GM23248 (cell line): ENCODE measurements at regions not wholly inside any gene's neighbourhood (a gene's known extent, or its start where the extent isn't known, plus 50 kb on each side); places are given as distances from the start of the nearest gene placed in this dataset.
"Not testable (repeated sequence)": the region's sequence is repeated elsewhere in the genome, so short reads cannot be mapped to it uniquely, and the experiment has no call there.

Experiments
- DNase-seq: peaks from one replicate; pipeline ENCODE4 v3.0.0-alpha.2; 2015
- H2AFZ ChIP-seq: fragments of 200-600 bp; sonication (generic); 2 replicates; pipeline ENCODE4 v1.6.1; 2016; ENCODE audit warnings: antibody characterized with exemption
- H3F3A ChIP-seq: fragments of 200-600 bp; sonication (generic); 2 replicates; pipeline ENCODE4 v1.6.1; 2016; ENCODE audit warnings: mild to moderate bottlenecking, antibody characterized with exemption, mixed run types; ENCODE audit not compliant: insufficient read depth
- H3K27ac ChIP-seq: fragments of 200-600 bp; sonication (generic); 2 replicates; pipeline ENCODE4 v1.5.1; 2016; ENCODE audit warnings: mild to moderate bottlenecking
- H3K27me3 ChIP-seq: fragments of 200-600 bp; sonication (generic); replicated peaks from 2 replicates; pipeline ENCODE4 v1.6.1; 2016; ENCODE audit warnings: mild to moderate bottlenecking; ENCODE audit not compliant: insufficient read depth
- H3K36me3 ChIP-seq: fragments of 200-600 bp; sonication (generic); 2 replicates; pipeline ENCODE4 v1.6.1; 2016; ENCODE audit warnings: low read depth, mild to moderate bottlenecking
- H3K4me1 ChIP-seq: fragments of 200-600 bp; sonication (generic); 2 replicates; pipeline ENCODE4 v1.6.1; 2016; ENCODE audit warnings: mild to moderate bottlenecking; ENCODE audit not compliant: insufficient read depth
- H3K4me2 ChIP-seq: fragments of 200-600 bp; sonication (generic); one replicate; pipeline ENCODE4 v1.6.1; 2016; ENCODE audit warnings: mild to moderate bottlenecking; ENCODE audit not compliant: unreplicated experiment
- H3K4me3 ChIP-seq: fragments of 200-600 bp; sonication (generic); 2 replicates; pipeline ENCODE4 v1.5.1; 2016; ENCODE audit warnings: mild to moderate bottlenecking
- H3K79me2 ChIP-seq: fragments of 200-600 bp; sonication (generic); 2 replicates; pipeline ENCODE4 v1.6.1; 2016; ENCODE audit warnings: mild to moderate bottlenecking; ENCODE audit not compliant: insufficient read depth
- H3K9ac ChIP-seq: fragments of 200-600 bp; sonication (generic); 2 replicates; pipeline ENCODE4 v1.6.1; 2016; ENCODE audit warnings: mild to moderate bottlenecking
- H3K9me2 ChIP-seq: fragments of 200-600 bp; sonication (generic); 2 replicates; pipeline ENCODE4 v1.6.1; 2016; ENCODE audit warnings: mixed run types, mild to moderate bottlenecking, moderate library complexity; ENCODE audit not compliant: insufficient read depth
- H3K9me3 ChIP-seq: fragments of 200-600 bp; sonication (generic); one replicate; pipeline ENCODE4 v1.6.1; 2017; ENCODE audit warnings: low read depth
- H4K20me1 ChIP-seq: fragments of 200-600 bp; sonication (generic); 2 replicates; pipeline ENCODE4 v1.6.0; 2016; ENCODE audit not compliant: insufficient read depth
- EZH2 ChIP-seq: fragments of 200-600 bp; sonication (generic); IDR thresholded peaks from 2 replicates; pipeline ENCODE4 v1.6.1; 2018; ENCODE audit warnings: antibody characterized with exemption, mild to moderate bottlenecking; ENCODE audit not compliant: insufficient read depth, poor library complexity, severe bottlenecking
- EZH2phosphoT487 ChIP-seq: fragments of 200-600 bp; sonication (generic); IDR thresholded peaks from 2 replicates; pipeline ENCODE4 v1.6.1; 2018; ENCODE audit warnings: antibody characterized with exemption, moderate library complexity, mild to moderate bottlenecking, low read depth; ENCODE audit not compliant: insufficient read depth
- WGBS, 2 experiments: methylation state at CpG; one replicate each; pipeline ENCODE4 v1.1.6; 2015 to 2017; ENCODE audit warnings: low lambda C conversion rate in 2 of 2, low coverage in 1 of 2; ENCODE audit errors: missing lambda C conversion rate in 2 of 2; 5-methylcytosine and 5-hydroxymethylcytosine counted together
- in situ Hi-C: fragments of 300-500 bp; cut with MboI; formaldehyde crosslinking; loops from 2 replicates; pipeline ENCODE4 v1.15.0; 2020

GRCh38 chrX:155819966-155820491 is 61.1 kb upstream of the VAMP7 start:
- in situ Hi-C loops = no loop called here
- Histone ChIP-seq H3K4me1 (no peaks in the 10 kb centered on the region), H3K4me2 (no peak overlapping the region), H3K27ac (no peak overlapping the region), H3K4me3 (no peak overlapping the region), H4K20me1 (no peaks in the 10 kb centered on the region), H3K27me3 (0 out of 2 replicates have a peak, but pooled peaks cover 4% of the 10 kb centered on the region), H3K9me2 (no peaks in the 10 kb centered on the region), H3K9ac (no peak overlapping the region), H3K36me3 (no peaks in the 10 kb centered on the region), H3K79me2 (no peaks in the 10 kb centered on the region), H2AFZ (no peak overlapping the region), H3K9me3 (no peaks in the 10 kb centered on the region), H3F3A (no peaks in the 10 kb centered on the region)
- DNase-seq = peak; percentile 82
- no peak for TF ChIP-seq EZH2
- no peak for TF ChIP-seq EZH2phosphoT487
- 19 to 24% methylated on average over 3 of the region's 3 CpGs for WGBS, 2 experiments

- in situ Hi-C loops = no loop called here
- H3K9ac ChIP-seq = no peak overlapping the region
- H3K9me2 ChIP-seq = no peaks in the 10 kb centered on the region
- no peak overlapping the region for H3K27ac ChIP-seq
- H3K4me3 ChIP-seq = no peak overlapping the region
- H3F3A ChIP-seq = no peaks in the 10 kb centered on the region
- TF ChIP-seq EZH2phosphoT487 (no peak), EZH2 (no peak)
- H4K20me1 ChIP-seq = no peaks in the 10 kb centered on the region
- H2AFZ ChIP-seq = no peak overlapping the region
- H3K79me2 ChIP-seq = no peaks in the 10 kb centered on the region
- H3K4me1 ChIP-seq = no peaks in the 10 kb centered on the region
- peak; percentile 3 for DNase-seq
- no peak overlapping the region for H3K4me2 ChIP-seq
- no peaks in the 10 kb centered on the region for H3K36me3 ChIP-seq
- no peaks in the 10 kb centered on the region for H3K9me3 ChIP-seq
- 0 out of 2 replicates have a peak, but pooled peaks cover 4% of the 10 kb centered on the region for H3K27me3 ChIP-seq
Observed at GRCh38 chrX:155819525-155819924, 61.6 kb upstream of the VAMP7 start.

GRCh38 chrX:155814391-155814790 is 66.8 kb upstream of the VAMP7 start:
- H3K9me2 ChIP-seq, H3K27ac ChIP-seq, DNase-seq, H4K20me1 ChIP-seq, H3K79me2 ChIP-seq, H3K36me3 ChIP-seq, H3K27me3 ChIP-seq, H3K4me3 ChIP-seq, in situ Hi-C loops, H3K4me2 ChIP-seq, H3K9ac ChIP-seq, H2AFZ ChIP-seq, H3F3A ChIP-seq, H3K4me1 ChIP-seq, H3K9me3 ChIP-seq: not testable (repeated sequence)
- 53 to 60% methylated on average over 8 of the region's 8 CpGs for WGBS, 2 experiments

- no peak overlapping the region for H3K4me2 ChIP-seq
- no peak overlapping the region for H3K27ac ChIP-seq
- no peak overlapping the region for H2AFZ ChIP-seq
- in situ Hi-C loops = no loop called here
- no peaks in the 10 kb centered on the region for H3K36me3 ChIP-seq
- no peaks in the 10 kb centered on the region for H4K20me1 ChIP-seq
- no peak overlapping the region for H3K4me3 ChIP-seq
- no peak overlapping the region for H3K9ac ChIP-seq
- H3K9me2 ChIP-seq = no peaks in the 10 kb centered on the region
- no peaks in the 10 kb centered on the region for H3K27me3 ChIP-seq
- TF ChIP-seq EZH2phosphoT487 (no peak), EZH2 (no peak)
- no peaks in the 10 kb centered on the region for H3K9me3 ChIP-seq
- 37 to 56% methylated on average over 1 of the region's 1 CpG for WGBS, 2 experiments
- H3K4me1 ChIP-seq = no peaks in the 10 kb centered on the region
- H3K79me2 ChIP-seq = no peaks in the 10 kb centered on the region
- DNase-seq = no peak
- H3F3A ChIP-seq = no peaks in the 10 kb centered on the region
Observed at GRCh38 chrX:155779831-155780230, 101.3 kb upstream of the VAMP7 start.

- H3K27me3 ChIP-seq = no peaks in the 10 kb centered on the region
- no peaks in the 10 kb centered on the region for H3K4me1 ChIP-seq
- no peak for TF ChIP-seq EZH2phosphoT487
- TF ChIP-seq EZH2 = no peak
- no peaks in the 10 kb centered on the region for H3F3A ChIP-seq
- no peaks in the 10 kb centered on the region for H3K79me2 ChIP-seq
- H3K9me3 ChIP-seq = no peaks in the 10 kb centered on the region
- no peak overlapping the region for H3K4me2 ChIP-seq
- no peak overlapping the region for H3K4me3 ChIP-seq
- DNase-seq = no peak
- H3K9ac ChIP-seq = no peak overlapping the region
- no peaks in the 10 kb centered on the region for H3K9me2 ChIP-seq
- no peaks in the 10 kb centered on the region for H3K36me3 ChIP-seq
- H3K27ac ChIP-seq = no peak overlapping the region
- no peaks in the 10 kb centered on the region for H4K20me1 ChIP-seq
- in situ Hi-C loops = no loop called here
- WGBS, 2 experiments = 21 to 29% methylated on average over 5 of the region's 5 CpGs
- H2AFZ ChIP-seq = no peak overlapping the region
Observed at GRCh38 chrX:155778844-155779553, 102.1 kb upstream of the VAMP7 start.
